Effector memory CD4-positive, alpha-beta T cell (primary cell): ENCODE measurements at regions not wholly inside any gene's neighbourhood (a gene's known extent, or its start where the extent isn't known, plus 50 kb on each side); places are given as distances from the start of the nearest gene placed in this dataset.
"Not testable (repeated sequence)": the region's sequence is repeated elsewhere in the genome, so short reads cannot be mapped to it uniquely, and the experiment has no call there.

Experiments
- DNase-seq, 3 donors: peaks; one replicate each; pipeline ENCODE4 v3.0.0-alpha.2; 2020
- H3K27ac ChIP-seq: 2 replicates; pipeline ENCODE4 v1.7.0; 2013; ENCODE audit warnings: mild to moderate bottlenecking, low read length, moderate library complexity; ENCODE audit not compliant: insufficient read depth, poor library complexity, severe bottlenecking
- H3K27me3 ChIP-seq: replicated peaks from 2 replicates; pipeline ENCODE4 v1.7.0; 2013; ENCODE audit warnings: mild to moderate bottlenecking, low read length; ENCODE audit not compliant: insufficient read depth, control insufficient read depth, poor library complexity, severe bottlenecking
- H3K36me3 ChIP-seq: 2 replicates; pipeline ENCODE4 v1.7.0; 2013; ENCODE audit warnings: mild to moderate bottlenecking, low read length, moderate library complexity; ENCODE audit not compliant: control insufficient read depth, insufficient read depth
- H3K4me1 ChIP-seq: 2 replicates; pipeline ENCODE4 v1.7.0; 2013; ENCODE audit warnings: low read length, mild to moderate bottlenecking; ENCODE audit not compliant: control insufficient read depth, insufficient read depth, poor library complexity, severe bottlenecking
- H3K4me3 ChIP-seq: 2 replicates; pipeline ENCODE4 v1.7.0; 2013; ENCODE audit warnings: low read length, low read depth, mild to moderate bottlenecking; ENCODE audit not compliant: insufficient read depth, poor library complexity, severe bottlenecking
- H3K9me3 ChIP-seq: 2 replicates; pipeline ENCODE4 v1.7.0; 2013; ENCODE audit warnings: mild to moderate bottlenecking, low read length, moderate library complexity; ENCODE audit not compliant: control insufficient read depth

- H3K27me3 ChIP-seq: no peaks in the 10 kb centered on the region
- H3K27ac ChIP-seq: no peak overlapping the region
- H3K4me3 ChIP-seq: no peak overlapping the region
- H3K4me1 ChIP-seq: no peaks in the 10 kb centered on the region
- H3K36me3 ChIP-seq: no peaks in the 10 kb centered on the region
- DNase-seq: no peak
- no peaks in the 10 kb centered on the region for H3K9me3 ChIP-seq
These were observed 362.4 kb upstream of the MEX3C start for GRCh38 chr18:51559902-51560287.

- Histone ChIP-seq H3K36me3 (no peaks in the 10 kb centered on the region), H3K27ac (no peak overlapping the region), H3K27me3 (no peaks in the 10 kb centered on the region), H3K4me3 (no peak overlapping the region), H3K9me3 (no peaks in the 10 kb centered on the region), H3K4me1 (no peaks in the 10 kb centered on the region)
- DNase-seq: no peak
These were observed 364.3 kb upstream of the MEX3C start for GRCh38 chr18:51561821-51562220.

GRCh38 chr18:51562866-51563265, 365.4 kb upstream of the MEX3C start:
- Histone ChIP-seq H3K9me3 (no peaks in the 10 kb centered on the region), H3K27me3 (no peaks in the 10 kb centered on the region)

GRCh38 chr18:51563396-51563795, 365.9 kb upstream of the MEX3C start:
- Histone ChIP-seq H3K4me3 (no peak overlapping the region), H3K27ac (no peak overlapping the region), H3K27me3 (no peaks in the 10 kb centered on the region), H3K4me1 (no peaks in the 10 kb centered on the region), H3K36me3 (no peaks in the 10 kb centered on the region), H3K9me3 (no peaks in the 10 kb centered on the region)
- no peak for DNase-seq

More at GRCh38 chr18:51562866-51563265, 365.4 kb upstream of the MEX3C start:
- Histone ChIP-seq H3K36me3 (no peaks in the 10 kb centered on the region), H3K4me1 (no peaks in the 10 kb centered on the region), H3K27ac (no peak overlapping the region), H3K4me3 (no peak overlapping the region)
- no peak for DNase-seq

- DNase-seq: no peak
These were observed 370.7 kb upstream of the MEX3C start for GRCh38 chr18:51568151-51568550.

GRCh38 chr18:51569153-51569552, 371.7 kb upstream of the MEX3C start:
- Histone ChIP-seq H3K27me3 (no peaks in the 10 kb centered on the region), H3K9me3 (no peaks in the 10 kb centered on the region), H3K4me1 (no peaks in the 10 kb centered on the region), H3K27ac (no peak overlapping the region), H3K4me3 (no peak overlapping the region), H3K36me3 (no peaks in the 10 kb centered on the region)
- DNase-seq: no peak

More at GRCh38 chr18:51568151-51568550, 370.7 kb upstream of the MEX3C start:
- Histone ChIP-seq H3K9me3 (no peaks in the 10 kb centered on the region), H3K4me3 (no peak overlapping the region), H3K27me3 (no peaks in the 10 kb centered on the region), H3K4me1 (no peaks in the 10 kb centered on the region), H3K36me3 (no peaks in the 10 kb centered on the region), H3K27ac (no peak overlapping the region)

GRCh38 chr18:51569561-51569960, 372.1 kb upstream of the MEX3C start:
- Histone ChIP-seq H3K4me1 (no peaks in the 10 kb centered on the region), H3K4me3 (no peak overlapping the region)
- DNase-seq: no peak

GRCh38 chr18:51570071-51570470, 372.6 kb upstream of the MEX3C start:
- DNase-seq, H3K27ac ChIP-seq, H3K36me3 ChIP-seq, H3K4me3 ChIP-seq, H3K4me1 ChIP-seq, H3K27me3 ChIP-seq, H3K9me3 ChIP-seq: not testable (repeated sequence)

More at GRCh38 chr18:51569561-51569960, 372.1 kb upstream of the MEX3C start:
- no peak overlapping the region for H3K27ac ChIP-seq
- H3K27me3 ChIP-seq: no peaks in the 10 kb centered on the region
- H3K9me3 ChIP-seq: no peaks in the 10 kb centered on the region
- no peaks in the 10 kb centered on the region for H3K36me3 ChIP-seq

- not testable (repeated sequence) for H3K4me1 ChIP-seq, H3K9me3 ChIP-seq, H3K27me3 ChIP-seq, H3K36me3 ChIP-seq, DNase-seq, H3K27ac ChIP-seq, H3K4me3 ChIP-seq
These were observed 376.4 kb upstream of the MEX3C start for GRCh38 chr18:51573886-51574285.

- Histone ChIP-seq H3K9me3 (no peaks in the 10 kb centered on the region), H3K4me3 (no peak overlapping the region), H3K27me3 (no peaks in the 10 kb centered on the region), H3K27ac (no peak overlapping the region), H3K36me3 (no peaks in the 10 kb centered on the region), H3K4me1 (no peaks in the 10 kb centered on the region)
- DNase-seq: no peak
These were observed 377.7 kb upstream of the MEX3C start for GRCh38 chr18:51575171-51575570.
